Ovary (tissue), 7 donors: ENCODE measurements at regions not wholly inside any gene's neighbourhood (a gene's known extent, or its start where the extent isn't known, plus 50 kb on each side); places are given as distances from the start of the nearest gene placed in this dataset.

Source experiments
- DNase-seq, 5 donors: peaks; one replicate each; pipeline ENCODE4 v3.0.0-alpha.2; 2019 to 2020
- H3K27ac ChIP-seq, 2 donors: fragments of 200-600 bp; one replicate each; pipeline versions ENCODE4 v1.5.1 to v1.8.0; 2019 to 2022
- H3K27me3 ChIP-seq: fragments of 200-600 bp; one replicate; pipeline ENCODE4 v1.8.0; 2022
- H3K36me3 ChIP-seq: fragments of 200-600 bp; sonication (generic); one replicate; pipeline ENCODE4 v1.5.1; 2019
- H3K4me1 ChIP-seq: one replicate; pipeline ENCODE4 v1.8.1; 2013; ENCODE audit warnings: mild to moderate bottlenecking, moderate library complexity; ENCODE audit not compliant: insufficient read depth
- H3K4me3 ChIP-seq: fragments of 200-600 bp; sonication (generic); one replicate; pipeline ENCODE4 v1.5.1; 2017
- H3K9me3 ChIP-seq, 2 donors: fragments of 200-600 bp in 1 of 2; sonication (generic) in 1 of 2; one replicate each; pipeline versions ENCODE4 v1.5.1 to v1.8.1; 2013 to 2019; ENCODE audit warnings: mild to moderate bottlenecking in 1 of 2, moderate library complexity in 1 of 2
- CTCF ChIP-seq, 3 donors: fragments of 450-650 bp in 2 of 3; fragments of 200-600 bp in 1 of 3; IDR thresholded peaks; one replicate each; pipeline versions ENCODE4 v1.5.1 to v1.8.0; 2016 to 2022; ENCODE audit warnings: antibody characterized with exemption in 3 of 3, mild to moderate bottlenecking in 1 of 3
- EP300 ChIP-seq: sonication (generic); formaldehyde crosslinking; IDR thresholded peaks from one replicate; pipeline ENCODE4 v1.6.1; 2017; ENCODE audit warnings: antibody characterized with exemption
- POLR2A ChIP-seq: fragments of 450-650 bp; IDR thresholded peaks from one replicate; pipeline ENCODE4 v1.6.1; 2017; ENCODE audit warnings: antibody characterized with exemption, mild to moderate bottlenecking, moderate library complexity
- WGBS, 3 donors: extraction: QIAGEN DNeasy Blood & Tissue Kit in 1 of 3; methylation state at CpG; one replicate each; pipeline versions ENCODE4 v1.1.5 to v1.1.7; 2013 to 2017; 5-methylcytosine and 5-hydroxymethylcytosine counted together
- intact Hi-C, 4 donors: fragments of 100-400 bp; cut with DNase I; formaldehyde crosslinking; loops; one replicate each; pipeline versions ENCODE4 v1.11.0 to v1.15.1; 2022 to 2023
- donor health status: DM: no; HTN: no; CAD: no; lungs with moderate emphysema.
- donor health status: DM: no; HTN: no; CAD: no.
- donor health status: Bipolar disorder and iron deficiency.
- donor health status: DM: no; HTN: no; CAD: no.
- donor health status: DM: yes; HTN: yes; CAD: no.

GRCh38 chr2:67790622-67791021, 272.2 kb downstream of the C1D start:
- Histone ChIP-seq H3K4me3 (no peak overlapping the region), H3K4me1 (no peaks in the 10 kb centered on the region), H3K27ac (no peak overlapping the region), H3K9me3 (no peaks in the 10 kb centered on the region), H3K27me3 (no peaks in the 10 kb centered on the region), H3K36me3 (no peaks in the 10 kb centered on the region)
- TF ChIP-seq POLR2A (no peak), CTCF (IDR thresholded peaks at IDR 0.05) (no peak), EP300 (no peak)
- WGBS, 3 donors, result 58 to 72% (median 59%) methylated on average over 2 of the region's 2 CpGs
- intact Hi-C loops, result no loop called here
- DNase-seq, result no peak

- Histone ChIP-seq H3K9me3 (no peaks in the 10 kb centered on the region), H3K27me3 (no peaks in the 10 kb centered on the region), H3K36me3 (no peaks in the 10 kb centered on the region), H3K4me3 (no peak overlapping the region), H3K4me1 (no peaks in the 10 kb centered on the region), H3K27ac (no peak overlapping the region)
- WGBS, 3 donors, result 66 to 81% (median 69%) methylated on average over 4 of the region's 4 CpGs
- TF ChIP-seq CTCF (IDR thresholded peaks at IDR 0.05) (no peak), POLR2A (no peak), EP300 (no peak)
- DNase-seq, result no peak
- intact Hi-C loops, result no loop called here
These were observed 270.6 kb downstream of the C1D start for GRCh38 chr2:67792191-67792590.

- Histone ChIP-seq H3K4me3 (no peak overlapping the region), H3K9me3 (no peaks in the 10 kb centered on the region), H3K4me1 (no peaks in the 10 kb centered on the region), H3K36me3 (no peaks in the 10 kb centered on the region), H3K27ac (no peak overlapping the region), H3K27me3 (no peaks in the 10 kb centered on the region)
- 83 to 90% (median 88%) methylated on average over 8 of the region's 8 CpGs for WGBS, 3 donors
- TF ChIP-seq POLR2A, result no peak
- intact Hi-C loops, result no loop called here
- DNase-seq, result no peak
These were observed 270.1 kb downstream of the C1D start for GRCh38 chr2:67792681-67793091.

GRCh38 chr2:67797801-67798540, 264.8 kb downstream of the C1D start:
- WGBS, 3 donors, result 19 to 24% (median 24%) methylated on average over 7 of the region's 7 CpGs
- no peaks in the 10 kb centered on the region for H3K36me3 ChIP-seq
- DNase-seq, result no peak
- TF ChIP-seq EP300 (no peak), CTCF (IDR thresholded peaks at IDR 0.05) (no peak), POLR2A (no peak)
- no peak overlapping the region for H3K27ac ChIP-seq
- no peak overlapping the region for H3K4me3 ChIP-seq
- intact Hi-C loops, result no loop called here
- no peaks in the 10 kb centered on the region for H3K27me3 ChIP-seq
- no peaks in the 10 kb centered on the region for H3K9me3 ChIP-seq
- H3K4me1 ChIP-seq, result no peaks in the 10 kb centered on the region

- intact Hi-C loops, result no loop called here
- no peaks in the 10 kb centered on the region for H3K27me3 ChIP-seq
- no peaks in the 10 kb centered on the region for H3K4me1 ChIP-seq
- H3K4me3 ChIP-seq, result no peak overlapping the region
- DNase-seq, result no peak
- TF ChIP-seq CTCF (IDR thresholded peaks at IDR 0.05) (no peak), POLR2A (no peak), EP300 (no peak)
- H3K36me3 ChIP-seq, result no peaks in the 10 kb centered on the region
- WGBS, 3 donors, result 45 to 70% (median 66%) methylated on average over 5 of the region's 5 CpGs
- no peaks in the 10 kb centered on the region for H3K9me3 ChIP-seq
- no peak overlapping the region for H3K27ac ChIP-seq
These were observed 264.2 kb downstream of the C1D start for GRCh38 chr2:67798541-67799160.
